ENCODE measurements at regions not wholly inside any gene's neighbourhood (a gene's known extent, or its start where the extent isn't known, plus 50 kb on each side); places are given as distances from the start of the nearest gene placed in this dataset.

GRCh38 chr20:6450841-6451240, 316.6 kb upstream of the BMP2 start:
- H3K4me3 ChIP-seq (ENCODE audit: low read depth, low read length): no peak overlapping the region
- no peak for TF ChIP-seq CTCF (IDR thresholded peaks at IDR 0.05; ENCODE audit: borderline replicate concordance, insufficient read depth, low read depth, low read length)

DNA sequence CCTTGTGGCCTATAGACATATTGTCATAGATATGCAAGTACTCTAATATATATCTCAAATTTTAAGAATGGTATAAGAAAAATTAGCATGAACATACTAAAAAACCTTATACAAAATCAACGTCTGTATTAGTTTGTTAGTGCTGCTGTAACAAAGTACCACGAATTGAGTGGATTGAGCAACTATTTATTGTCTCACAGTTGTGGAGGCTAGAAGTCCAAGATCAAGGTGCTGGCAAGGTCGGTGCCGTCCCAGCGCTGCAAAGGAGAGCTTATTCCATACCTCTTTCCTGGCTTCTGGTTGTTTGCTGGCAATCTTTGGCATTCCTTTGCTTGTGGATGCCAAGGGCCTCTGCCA, 317.6 kb upstream of the FERMT1 start:
- TF ChIP-seq CTCF (IDR thresholded peaks at IDR 0.05; ENCODE audit: borderline replicate concordance, insufficient read depth, low read depth, low read length): no peak
- no peak overlapping the region for H3K4me3 ChIP-seq (ENCODE audit: low read depth, low read length)

- no peak overlapping the region for H3K4me3 ChIP-seq (ENCODE audit: low read depth, low read length)
- TF ChIP-seq CTCF (IDR thresholded peaks at IDR 0.05; ENCODE audit: borderline replicate concordance, insufficient read depth, low read depth, low read length): no peak
Observed at GRCh38 chr20:6439737-6440442, 317.1 kb upstream of the FERMT1 start.

- no peak for TF ChIP-seq CTCF (IDR thresholded peaks at IDR 0.05; ENCODE audit: borderline replicate concordance, insufficient read depth, low read depth, low read length)
- no peak overlapping the region for H3K4me3 ChIP-seq (ENCODE audit: low read depth, low read length)
Observed at GRCh38 chr20:6434131-6434530, 311.3 kb upstream of the FERMT1 start.

GRCh38 chr20:6430381-6430780, 307.6 kb upstream of the FERMT1 start:
- TF ChIP-seq CTCF (IDR thresholded peaks at IDR 0.05; ENCODE audit: borderline replicate concordance, insufficient read depth, low read depth, low read length): no peak
- no peak overlapping the region for H3K4me3 ChIP-seq (ENCODE audit: low read depth, low read length)

DNA sequence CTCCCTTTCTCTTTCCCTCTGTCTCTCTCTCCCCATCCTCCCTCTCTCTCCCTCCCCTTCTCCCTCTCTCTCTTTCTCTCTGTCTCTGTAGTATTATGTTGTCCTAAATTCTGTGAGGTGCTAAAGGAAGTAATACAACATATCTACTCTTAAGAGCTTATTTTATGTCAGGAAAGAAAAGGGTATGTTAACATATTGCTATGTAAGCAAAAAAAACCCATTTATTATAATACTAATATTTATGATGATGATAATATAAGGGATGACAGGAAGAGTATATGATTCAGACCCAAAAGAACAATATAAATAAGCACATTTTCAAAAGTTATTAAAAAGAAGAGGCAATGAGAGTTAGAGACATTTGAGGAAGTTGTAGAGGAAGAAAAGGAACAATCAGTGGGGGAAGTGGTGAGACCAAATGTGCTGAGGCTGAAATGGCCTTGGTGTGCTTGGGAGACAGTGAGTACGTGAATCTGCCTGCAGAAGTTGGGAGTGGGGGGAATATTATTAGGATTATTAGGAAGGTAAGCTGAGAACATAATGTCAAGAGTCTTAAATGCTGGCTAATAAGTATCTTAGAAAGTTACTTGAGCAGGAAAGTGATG, 303.6 kb upstream of the FERMT1 start:
- no peak for TF ChIP-seq CTCF (IDR thresholded peaks at IDR 0.05; ENCODE audit: borderline replicate concordance, insufficient read depth, low read depth, low read length)
- H3K4me3 ChIP-seq (ENCODE audit: low read depth, low read length): no peak overlapping the region

Data from GM12875 (cell line).